ENCODE measurements at regions not wholly inside any gene's neighbourhood (a gene's known extent, or its start where the extent isn't known, plus 50 kb on each side); places are given as distances from the start of the nearest gene placed in this dataset.

DNA sequence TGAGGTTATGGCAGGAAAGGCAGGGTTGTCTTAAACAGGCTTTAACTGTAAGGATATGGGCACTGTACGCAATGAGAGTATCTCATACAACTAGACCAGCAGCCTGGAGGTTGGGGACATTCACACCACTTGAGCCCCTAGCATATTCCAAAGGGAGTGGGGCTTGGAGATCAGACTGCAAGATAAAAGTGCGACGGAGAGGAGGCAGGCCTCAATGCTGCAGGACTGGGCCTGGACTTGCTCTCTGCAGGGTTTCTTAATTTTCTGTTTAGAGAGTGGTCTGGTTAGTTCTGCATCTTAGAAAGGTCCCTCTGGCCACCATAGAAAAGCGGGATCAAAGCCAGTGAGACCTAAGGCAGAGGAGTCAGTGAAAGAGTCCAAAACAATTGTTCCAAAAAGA, 357.7 kb upstream of the NR2F2 start:
- no peak for DNase-seq (ENCODE audit: low read depth)

- no peak for DNase-seq (ENCODE audit: low read depth)
These were observed 356.8 kb upstream of the NR2F2 start for GRCh38 chr15:95973566-95974256.

DNA sequence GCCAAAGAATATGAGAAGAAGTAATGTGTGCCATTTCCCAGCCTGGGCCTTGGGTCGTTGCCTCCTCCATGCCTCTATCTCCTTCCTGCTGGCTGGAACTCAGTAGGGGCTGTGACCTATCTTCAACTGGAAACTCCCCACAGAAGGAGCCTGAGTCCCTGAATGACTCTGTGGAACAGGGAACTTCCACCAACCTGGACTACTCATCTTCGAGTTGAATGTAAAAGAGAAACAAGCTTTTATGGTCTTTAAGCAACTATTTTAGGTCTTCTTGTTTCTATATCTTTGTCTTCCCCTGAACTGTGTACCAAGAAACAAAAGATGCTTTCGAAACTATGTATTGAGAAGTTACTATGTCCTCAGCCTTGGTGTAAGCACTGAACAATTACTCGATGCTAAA, 355.3 kb upstream of the NR2F2 start:
- DNase-seq (ENCODE audit: low read depth) = no peak

DNA sequence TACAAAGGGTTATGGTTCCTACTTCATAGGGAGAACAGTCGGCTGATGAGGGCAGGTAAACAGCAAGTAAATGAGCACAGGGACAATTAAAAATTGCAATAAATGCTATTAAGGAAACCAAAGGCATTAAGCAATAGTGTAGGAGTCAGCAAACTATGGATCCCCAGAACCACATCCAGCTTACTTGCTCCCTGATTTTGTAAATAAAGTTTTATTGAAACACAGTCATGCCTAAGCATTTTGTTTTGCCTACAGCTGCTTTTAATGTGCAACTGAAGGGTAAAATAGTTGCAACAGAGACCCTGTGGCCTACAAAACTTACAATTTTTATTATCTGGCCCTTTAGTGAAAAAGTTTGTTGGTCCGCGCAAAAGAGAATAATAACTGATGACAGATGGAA, 351.2 kb upstream of the NR2F2 start:
- DNase-seq (ENCODE audit: low read depth) = no peak

DNA sequence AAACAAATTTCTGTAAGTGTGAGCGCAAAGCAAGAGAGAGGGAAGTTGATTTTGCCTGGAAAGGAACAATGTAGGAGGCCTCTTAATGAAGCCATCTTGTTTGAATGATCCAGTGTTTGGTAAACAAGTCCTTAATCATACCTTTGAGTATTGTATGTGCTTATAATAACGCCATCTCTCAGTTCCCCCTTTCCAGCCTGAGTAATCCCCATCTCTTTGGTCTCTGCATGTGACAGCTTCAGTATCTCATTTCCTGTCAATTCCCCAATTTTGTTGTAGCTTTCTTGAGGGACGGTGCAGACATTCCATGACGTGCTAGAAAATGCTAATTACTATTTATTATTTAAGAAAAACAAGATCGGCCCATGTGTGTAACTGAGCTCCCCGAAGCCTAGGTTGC, 349.3 kb upstream of the NR2F2 start:
- DNase-seq (ENCODE audit: low read depth) = no peak

DNA sequence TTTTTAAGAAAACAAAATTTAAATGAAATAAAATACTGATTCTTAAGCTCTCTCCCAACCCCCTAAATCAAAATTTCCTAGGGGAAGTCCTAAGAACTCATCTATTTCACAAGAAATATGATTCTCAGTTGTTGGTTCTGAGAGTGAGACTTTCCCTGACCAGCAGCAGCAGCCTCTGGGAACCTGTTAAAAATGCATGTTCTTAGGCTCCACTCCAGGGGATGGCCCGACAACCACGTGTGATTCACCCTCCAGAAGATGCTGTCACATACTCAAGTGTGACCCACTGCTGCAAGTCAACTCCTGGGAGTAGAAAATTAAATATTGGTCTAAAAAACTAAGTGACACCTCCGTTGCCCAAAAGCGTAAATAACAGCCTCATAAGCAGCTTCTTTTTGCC, 343.2 kb upstream of the NR2F2 start:
- DNase-seq (ENCODE audit: low read depth) = no peak

DNA sequence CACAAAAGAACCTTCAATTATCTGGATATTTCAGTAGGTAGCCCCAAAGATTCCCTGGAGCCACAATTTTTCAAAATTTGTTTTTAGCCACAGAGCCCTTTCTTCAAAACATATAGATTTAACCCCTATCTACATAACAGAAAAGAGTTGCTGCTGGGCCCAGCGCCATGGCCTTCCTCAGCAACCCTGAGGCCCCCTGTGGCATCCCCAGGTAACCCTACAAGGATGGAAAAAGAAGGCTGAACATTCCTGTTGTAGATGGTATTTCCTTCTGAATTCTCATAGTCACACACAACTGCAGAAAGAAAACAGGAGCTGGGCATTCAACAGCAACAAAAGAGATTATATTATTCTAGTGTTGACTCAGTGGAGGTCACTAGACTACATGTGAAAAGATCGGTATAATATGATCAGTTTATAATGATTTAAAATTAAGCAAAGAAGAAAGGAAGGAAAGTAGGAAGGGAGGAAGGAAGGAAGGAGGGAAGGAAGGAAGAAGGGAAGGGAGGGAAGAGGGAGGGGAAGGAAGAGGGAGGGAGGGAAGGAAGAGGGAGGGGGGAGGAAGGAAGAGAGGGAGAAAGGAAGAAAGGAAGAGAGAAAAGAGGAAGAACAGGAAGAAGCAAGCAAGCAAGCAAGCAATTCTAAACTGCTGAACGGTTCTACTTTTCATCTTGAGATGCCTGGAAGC, 342.5 kb upstream of the NR2F2 start:
- no peak for DNase-seq (ENCODE audit: low read depth)

GRCh38 chr15:95988574-95988887, 342.0 kb upstream of the NR2F2 start:
- no peak for DNase-seq (ENCODE audit: low read depth)

GRCh38 chr15:95989392-95989791, 341.1 kb upstream of the NR2F2 start:
- no peak for DNase-seq (ENCODE audit: low read depth)

DNA sequence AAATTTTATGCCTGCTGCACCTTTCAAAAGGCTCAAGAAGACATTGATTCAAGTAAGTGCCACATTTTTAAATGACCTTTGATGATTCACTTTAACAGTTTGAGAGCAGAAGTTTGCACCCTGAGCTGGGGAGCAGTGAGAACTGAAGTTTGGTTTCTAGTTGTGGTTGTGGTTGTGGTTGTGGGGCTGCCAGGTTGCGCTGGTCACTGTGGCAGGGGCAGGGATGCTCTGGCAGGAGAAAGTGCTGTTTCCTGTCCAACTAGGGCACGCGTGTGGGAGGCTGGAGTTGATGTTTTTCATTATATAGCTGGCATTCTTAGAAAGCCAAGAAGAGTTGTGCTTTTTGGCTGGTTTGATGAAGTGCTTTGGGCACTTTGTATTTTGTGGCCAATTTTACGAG, 339.7 kb upstream of the NR2F2 start:
- no peak for DNase-seq (ENCODE audit: low read depth)

GRCh38 chr15:95994418-95994817, 336.1 kb upstream of the NR2F2 start:
- DNase-seq (ENCODE audit: low read depth) = no peak

GRCh38 chr15:95995375-95996168, 334.9 kb upstream of the NR2F2 start:
- DNase-seq (ENCODE audit: low read depth) = no peak

DNA sequence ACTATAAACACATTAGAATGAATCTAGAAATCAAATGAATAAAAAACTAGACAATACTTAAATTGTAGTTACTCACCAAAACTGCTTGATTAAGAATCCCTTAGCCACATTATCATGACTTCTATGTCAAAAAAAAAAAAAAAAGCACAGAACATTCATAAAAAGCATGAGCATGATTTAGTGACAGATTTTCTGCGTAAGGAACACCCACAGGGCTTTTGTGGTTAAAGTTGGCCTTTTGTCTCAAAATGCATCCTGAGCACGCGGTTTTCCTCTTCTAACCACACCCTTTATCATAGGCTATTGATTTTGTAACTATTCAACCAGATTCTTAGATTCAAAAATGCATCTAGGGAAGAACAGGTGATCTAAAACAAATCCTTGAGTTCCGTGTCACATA, 334.0 kb upstream of the NR2F2 start:
- DNase-seq (ENCODE audit: low read depth) = no peak

DNA sequence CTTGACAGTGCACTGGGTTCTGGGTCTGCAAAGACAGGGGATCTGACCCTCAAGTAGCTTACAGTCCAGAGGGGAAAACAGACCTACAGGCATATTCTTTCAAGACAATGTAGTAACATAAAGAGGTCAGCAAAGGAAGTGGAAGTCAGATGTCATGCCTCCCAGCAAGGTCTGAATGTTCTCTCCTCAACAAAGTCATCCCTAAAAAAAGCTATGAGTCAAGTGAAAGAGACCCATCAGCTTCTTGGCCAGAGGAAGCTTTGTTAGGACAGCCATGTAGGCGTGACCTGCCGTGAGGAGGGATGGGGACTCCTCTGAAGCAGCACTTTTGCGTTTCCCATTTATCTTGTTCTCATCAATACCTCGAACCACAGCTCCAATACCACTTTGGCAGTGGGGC, 331.6 kb upstream of the NR2F2 start:
- DNase-seq (ENCODE audit: low read depth) = no peak

GRCh38 chr15:96002890-96003859, 327.3 kb upstream of the NR2F2 start:
- DNase-seq (ENCODE audit: low read depth) = no peak

DNA sequence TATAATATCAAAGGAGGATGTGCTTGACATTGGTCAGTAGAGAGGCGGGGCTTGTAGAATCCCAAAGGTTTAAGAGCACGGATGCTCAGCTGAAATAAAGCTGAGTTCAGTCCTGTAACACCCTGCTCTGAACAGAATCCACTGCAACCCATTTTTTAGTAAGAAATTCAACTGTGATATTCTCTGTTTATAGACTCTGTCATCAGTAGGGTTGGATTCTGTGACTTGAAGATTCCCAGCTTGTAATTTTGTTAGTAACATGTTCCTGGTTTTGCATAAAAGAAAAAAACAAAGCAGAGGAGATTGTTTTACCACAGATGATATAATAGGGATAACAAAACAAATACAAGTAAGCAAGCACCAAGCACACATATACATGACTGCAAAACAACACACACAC, 324.6 kb upstream of the NR2F2 start:
- DNase-seq (ENCODE audit: low read depth) = no peak

- DNase-seq (ENCODE audit: low read depth) = no peak
These were observed 319.4 kb upstream of the NR2F2 start for GRCh38 chr15:96011136-96011535.

GRCh38 chr15:96014939-96015338, 315.6 kb upstream of the NR2F2 start:
- DNase-seq (ENCODE audit: low read depth) = no peak

- DNase-seq (ENCODE audit: low read depth) = no peak
These were observed 311.4 kb upstream of the NR2F2 start for GRCh38 chr15:96019114-96019513.

DNA sequence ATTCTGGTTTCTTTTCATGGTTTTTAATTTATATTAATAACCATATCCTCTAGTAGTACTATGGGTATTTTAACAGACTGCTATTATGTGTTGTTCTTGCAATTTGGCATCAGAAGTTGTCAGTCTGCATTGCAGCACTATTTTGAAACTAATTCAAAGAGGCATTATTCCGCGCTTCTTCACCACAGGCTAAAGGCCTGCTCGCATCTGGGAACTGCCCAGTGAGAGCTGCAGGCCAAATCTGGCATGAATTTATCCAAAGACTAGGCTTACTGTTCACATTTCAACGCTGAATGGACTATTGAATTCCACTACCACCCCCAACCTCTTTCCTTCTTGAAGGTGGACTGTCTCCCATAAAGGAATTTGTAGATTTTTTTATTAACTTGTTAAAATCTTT, 310.4 kb upstream of the NR2F2 start:
- no peak for DNase-seq (ENCODE audit: low read depth)

GRCh38 chr15:96020797-96021196, 309.7 kb upstream of the NR2F2 start:
- DNase-seq (ENCODE audit: low read depth) = no peak

DNA sequence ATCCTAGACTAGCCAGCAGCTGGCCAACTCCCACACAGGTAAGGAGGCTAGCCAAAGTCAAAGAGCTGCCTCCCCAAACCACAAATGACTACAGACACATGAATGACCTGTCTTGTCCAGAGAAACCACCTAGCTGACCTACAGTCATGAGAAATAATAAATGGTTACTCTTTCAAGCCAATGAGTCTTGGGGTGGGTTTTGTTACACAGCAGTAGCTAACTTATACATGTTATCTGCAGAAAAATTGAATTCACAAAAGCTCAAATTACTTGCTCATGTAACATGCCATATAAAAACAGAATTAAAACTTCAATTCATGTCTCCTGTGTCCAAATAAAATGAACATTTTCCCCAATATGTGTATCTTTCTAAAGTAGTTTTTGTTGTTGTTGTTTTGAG, 307.4 kb upstream of the NR2F2 start:
- DNase-seq (ENCODE audit: low read depth) = no peak

Measured in T-helper 22 cell (primary cell).